CD4-positive, alpha-beta T cell (primary cell): ENCODE measurements at regions not wholly inside any gene's neighbourhood (a gene's known extent, or its start where the extent isn't known, plus 50 kb on each side); places are given as distances from the start of the nearest gene placed in this dataset.

Experiments
- ATAC-seq: fragments of 200-7000 bp; cut with Tn5 transposase; one replicate; pipeline ENCODE4 v1.10.0; 2022; ENCODE audit warnings: mild to moderate bottlenecking; ENCODE audit not compliant: poor library complexity
- CTCF ChIA-PET: fragments of 350-600 bp; sonication (Branson Sonifier 250); formaldehyde crosslinking; loops from one replicate; lab custom pipeline; 2021; ENCODE audit warnings: antibody characterized with exemption, inconsistent platforms; lab: Charles Lee
- POLR2A ChIA-PET: fragments of 350-600 bp; sonication (Branson Sonifier 250); formaldehyde crosslinking; loops from one replicate; lab custom pipeline; 2021; ENCODE audit warnings: antibody characterized with exemption, inconsistent platforms; lab: Charles Lee
- DNase-seq, 14 experiments: peaks; one replicate each; pipeline ENCODE4 v3.0.0-alpha.2; 2013 to 2020; ENCODE audit warnings: mixed read lengths in 2 of 14
- H3K27ac ChIP-seq, 2 donors: one replicate each; pipeline versions ENCODE4 v1.5.1 to v1.7.0; 2013; ENCODE audit warnings: low read length in 2 of 2, low read depth in 1 of 2, mild to moderate bottlenecking in 1 of 2
- H3K27me3 ChIP-seq, 2 experiments: 1 replicate in 1 of 2; 2 replicates in 1 of 2; pipeline versions ENCODE4 v1.6.1 to v1.7.0; 2013; ENCODE audit warnings: low read length in 2 of 2, control low read depth in 1 of 2, mild to moderate bottlenecking in 1 of 2, moderate library complexity in 1 of 2; ENCODE audit not compliant: insufficient read depth in 2 of 2, control insufficient read depth in 1 of 2
- H3K36me3 ChIP-seq: one replicate; pipeline ENCODE4 v1.6.1; 2013; ENCODE audit warnings: low read length, control low read depth; ENCODE audit not compliant: insufficient read depth
- H3K4me1 ChIP-seq: one replicate; pipeline ENCODE4 v1.6.1; 2013; ENCODE audit warnings: low read length, control low read depth; ENCODE audit not compliant: insufficient read depth
- H3K4me3 ChIP-seq: one replicate; pipeline ENCODE4 v1.5.1; 2013; ENCODE audit warnings: mild to moderate bottlenecking, low read length, moderate library complexity
- H3K9me3 ChIP-seq, 2 experiments: 1 replicate in 1 of 2; 2 replicates in 1 of 2; pipeline versions ENCODE4 v1.6.1 to v1.7.0; 2013; ENCODE audit warnings: low read length in 2 of 2, mild to moderate bottlenecking in 2 of 2, control low read depth in 1 of 2, moderate library complexity in 1 of 2; ENCODE audit not compliant: control insufficient read depth in 1 of 2, insufficient read depth in 1 of 2
- H3K27ac Mint-ChIP-seq: one replicate; pipeline ENCODE4 v1.8.0; 2020; ENCODE audit warnings: mixed read lengths
- H3K27me3 Mint-ChIP-seq: one replicate; pipeline ENCODE4 v1.8.0; 2021; ENCODE audit warnings: mixed read lengths
- H3K36me3 Mint-ChIP-seq: one replicate; pipeline ENCODE4 v1.8.0; 2021; ENCODE audit warnings: low read depth, mixed read lengths
- H3K4me1 Mint-ChIP-seq: one replicate; pipeline ENCODE4 v1.8.0; 2021; ENCODE audit warnings: low read depth, mixed read lengths
- H3K4me3 Mint-ChIP-seq: one replicate; pipeline ENCODE4 v1.8.0; 2020; ENCODE audit warnings: mild to moderate bottlenecking, mixed read lengths
- H3K9me3 Mint-ChIP-seq: one replicate; pipeline ENCODE4 v1.8.0; 2020; ENCODE audit warnings: mixed read lengths
- CTCF ChIP-seq: fragments of 200-600 bp; IDR thresholded peaks from one replicate; pipeline ENCODE4 v1.8.0; 2022; ENCODE audit warnings: antibody characterized with exemption, mild to moderate bottlenecking
- intact Hi-C, 2 experiments: fragments of 100-400 bp; cut with DNase I in 1 of 2; cut with micrococcal nuclease in 1 of 2; formaldehyde crosslinking; loops; one replicate each; pipeline versions ENCODE4 v1.15.1 to v1.9.0; 2023 to 2025; cut with DNase I, micrococcal nuclease

DNA sequence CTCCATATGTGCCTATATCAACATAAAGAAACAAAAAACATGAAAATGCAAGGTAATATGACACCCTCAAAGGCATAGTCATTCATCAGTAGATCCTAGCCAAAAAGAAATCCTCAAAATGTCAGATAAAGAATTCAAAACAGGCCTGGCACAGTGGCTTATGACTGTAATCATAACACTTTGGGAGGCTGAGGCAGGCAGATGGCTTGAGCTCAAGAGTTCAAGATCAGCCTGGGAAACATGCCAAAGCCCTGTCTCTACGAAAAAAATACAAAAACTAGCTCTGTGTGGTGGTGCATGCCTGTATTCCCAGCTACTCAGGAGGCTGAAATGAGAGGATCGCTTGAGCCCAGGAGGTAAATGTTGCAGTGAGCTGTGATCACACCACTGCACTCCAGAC is 284.6 kb upstream of the KLHL29 start:
- no peaks in the 10 kb centered on the region for H3K36me3 Mint-ChIP-seq
- peaks cover 12% of the 10 kb centered on the region for H3K9me3 Mint-ChIP-seq
- no peak for TF ChIP-seq CTCF
- Histone ChIP-seq H3K4me3 (no peak overlapping the region), H3K27me3 (no peaks in the 10 kb centered on the region), H3K9me3 (no peaks in the 10 kb centered on the region), H3K36me3 (no peaks in the 10 kb centered on the region), H3K4me1 (no peaks in the 10 kb centered on the region), H3K27ac (no peak overlapping the region)
- H3K4me3 Mint-ChIP-seq, result no peak overlapping the region
- CTCF ChIA-PET, result no interaction called here
- POLR2A ChIA-PET, result no interaction called here
- DNase-seq (no peak), ATAC-seq (no peak)
- intact Hi-C loops, result no loop called here
- H3K27ac Mint-ChIP-seq, result no peak overlapping the region
- H3K27me3 Mint-ChIP-seq, result peaks cover 5% of the 10 kb centered on the region
- H3K4me1 Mint-ChIP-seq, result no peaks in the 10 kb centered on the region

DNA sequence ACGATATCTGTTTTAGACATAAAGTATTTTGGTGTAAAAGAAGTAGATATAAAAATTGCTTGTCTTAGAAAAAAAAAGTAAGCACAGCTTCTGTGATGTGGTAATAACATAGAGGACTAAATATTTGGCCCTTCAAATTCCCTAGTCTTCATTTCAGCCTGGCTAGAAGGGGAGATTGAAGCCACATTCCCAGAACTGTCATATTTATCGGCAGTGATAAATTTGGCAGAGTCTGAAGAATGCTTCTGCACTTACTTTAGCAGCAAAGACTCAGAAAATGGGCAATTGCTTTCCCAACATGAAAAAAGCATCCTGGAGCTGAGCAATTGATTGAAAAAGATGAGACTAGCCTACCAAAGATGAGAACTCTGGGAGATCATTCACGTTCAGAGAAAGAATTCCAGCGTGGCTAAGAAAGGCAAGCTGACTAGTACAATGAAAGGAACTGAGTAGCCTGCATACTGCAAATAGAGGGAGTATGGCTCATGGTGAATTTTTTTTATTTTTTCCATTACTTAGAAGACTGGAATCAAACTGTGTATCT is 278.7 kb upstream of the KLHL29 start:
- POLR2A ChIA-PET, result no interaction called here

GRCh38 chr2:23107327-23107941 is 277.5 kb upstream of the KLHL29 start:
- Mint-ChIP-seq H3K27me3 (no peaks in the 10 kb centered on the region), H3K36me3 (no peaks in the 10 kb centered on the region), H3K4me3 (no peak overlapping the region), H3K9me3 (peaks cover 9% of the 10 kb centered on the region), H3K27ac (no peak overlapping the region), H3K4me1 (no peaks in the 10 kb centered on the region)
- no peaks in the 10 kb centered on the region for H3K36me3 ChIP-seq
- no peaks in the 10 kb centered on the region for H3K9me3 ChIP-seq
- intact Hi-C loops, result no loop called here
- H3K4me1 ChIP-seq, result no peaks in the 10 kb centered on the region
- POLR2A ChIA-PET, result no interaction called here
- H3K27ac ChIP-seq, result no peak overlapping the region
- ATAC-seq (no peak), DNase-seq (no peak)
- H3K4me3 ChIP-seq, result no peak overlapping the region
- CTCF ChIA-PET, result no interaction called here
- no peak for TF ChIP-seq CTCF
- H3K27me3 ChIP-seq, result no peaks in the 10 kb centered on the region

More for the DNA sequence above, 278.7 kb upstream of the KLHL29 start:
- DNase-seq (no peak), ATAC-seq (no peak)
- no peaks in the 10 kb centered on the region for H3K9me3 ChIP-seq
- Mint-ChIP-seq H3K4me3 (no peak overlapping the region), H3K9me3 (peaks cover 13% of the 10 kb centered on the region), H3K27ac (no peak overlapping the region), H3K27me3 (no peaks in the 10 kb centered on the region), H3K4me1 (no peaks in the 10 kb centered on the region), H3K36me3 (no peaks in the 10 kb centered on the region)
- intact Hi-C loops, result no loop called here
- no peaks in the 10 kb centered on the region for H3K27me3 ChIP-seq
- no peak overlapping the region for H3K27ac ChIP-seq
- no peak for TF ChIP-seq CTCF
- H3K36me3 ChIP-seq, result no peaks in the 10 kb centered on the region
- CTCF ChIA-PET, result no interaction called here
- H3K4me3 ChIP-seq, result no peak overlapping the region
- no peaks in the 10 kb centered on the region for H3K4me1 ChIP-seq
